ENCODE measurements at regions not wholly inside any gene's neighbourhood (a gene's known extent, or its start where the extent isn't known, plus 50 kb on each side); places are given as distances from the start of the nearest gene placed in this dataset.
"Not testable (repeated sequence)": the region's sequence is repeated elsewhere in the genome, so short reads cannot be mapped to it uniquely, and the experiment has no call there.

GRCh38 chr2:174673440-174673839 lies 75.8 kb upstream of the WIPF1 start:
- ChIA-PET CTCF (no interaction called here), POLR2A (no interaction called here)
- no peak overlapping the region for H3K27ac Mint-ChIP-seq
- H3K27me3 Mint-ChIP-seq (ENCODE audit: low read depth) = peaks cover 6% of the 10 kb centered on the region
- peaks cover 28% of the 10 kb centered on the region for H3K36me3 Mint-ChIP-seq
- no peak overlapping the region for H3K4me3 Mint-ChIP-seq
- no peak for TF ChIP-seq CREB1 (CRISPR knock-in tag; IDR thresholded peaks at IDR 0.05)
- no peak for TF ChIP-seq E2F4 (CRISPR knock-in tag; IDR thresholded peaks at IDR 0.05; ENCODE audit: borderline replicate concordance, low read depth)
- TF ChIP-seq, protein P1, sequence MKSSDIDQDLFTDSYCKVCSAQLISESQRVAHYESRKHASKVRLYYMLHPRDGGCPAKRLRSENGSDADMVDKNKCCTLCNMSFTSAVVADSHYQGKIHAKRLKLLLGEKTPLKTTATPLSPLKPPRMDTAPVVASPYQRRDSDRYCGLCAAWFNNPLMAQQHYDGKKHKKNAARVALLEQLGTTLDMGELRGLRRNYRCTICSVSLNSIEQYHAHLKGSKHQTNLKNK (CRISPR knock-in tag; IDR thresholded peaks at IDR 0.05) = no peak
- TF ChIP-seq CREM (CRISPR knock-in tag; IDR thresholded peaks at IDR 0.05) = no peak
- no peak for TF ChIP-seq ZNF138 (CRISPR knock-in tag; conservative IDR thresholded peaks at IDR 0.05)
- TF ChIP-seq ZNF121 (CRISPR knock-in tag; IDR thresholded peaks at IDR 0.05) = no peak
- no peak for TF ChIP-seq HMGXB4 (CRISPR knock-in tag; IDR thresholded peaks at IDR 0.05)
- TF ChIP-seq, protein P2, sequence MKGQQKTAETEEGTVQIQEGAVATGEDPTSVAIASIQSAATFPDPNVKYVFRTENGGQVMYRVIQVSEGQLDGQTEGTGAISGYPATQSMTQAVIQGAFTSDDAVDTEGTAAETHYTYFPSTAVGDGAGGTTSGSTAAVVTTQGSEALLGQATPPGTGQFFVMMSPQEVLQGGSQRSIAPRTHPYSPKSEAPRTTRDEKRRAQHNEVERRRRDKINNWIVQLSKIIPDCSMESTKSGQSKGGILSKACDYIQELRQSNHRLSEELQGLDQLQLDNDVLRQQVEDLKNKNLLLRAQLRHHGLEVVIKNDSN (CRISPR knock-in tag; IDR thresholded peaks at IDR 0.05) = no peak
- no peak for TF ChIP-seq JUN (CRISPR knock-in tag; IDR thresholded peaks at IDR 0.05)
- TF ChIP-seq EMX1 (CRISPR knock-in tag; IDR thresholded peaks at IDR 0.05) = no peak
- TF ChIP-seq HMGA2 (CRISPR knock-in tag; IDR thresholded peaks at IDR 0.05) = no peak
- TF ChIP-seq NR3C1 (CRISPR knock-in tag; conservative IDR thresholded peaks at IDR 0.05; ENCODE audit: low read depth) = no peak
- TF ChIP-seq, protein P3, sequence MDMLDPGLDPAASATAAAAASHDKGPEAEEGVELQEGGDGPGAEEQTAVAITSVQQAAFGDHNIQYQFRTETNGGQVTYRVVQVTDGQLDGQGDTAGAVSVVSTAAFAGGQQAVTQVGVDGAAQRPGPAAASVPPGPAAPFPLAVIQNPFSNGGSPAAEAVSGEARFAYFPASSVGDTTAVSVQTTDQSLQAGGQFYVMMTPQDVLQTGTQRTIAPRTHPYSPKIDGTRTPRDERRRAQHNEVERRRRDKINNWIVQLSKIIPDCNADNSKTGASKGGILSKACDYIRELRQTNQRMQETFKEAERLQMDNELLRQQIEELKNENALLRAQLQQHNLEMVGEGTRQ (CRISPR knock-in tag; IDR thresholded peaks at IDR 0.05) = no peak
- H3K9me3 Mint-ChIP-seq = peaks cover 35% of the 10 kb centered on the region
- no peak for ATAC-seq
- no peaks in the 10 kb centered on the region for H3K4me1 Mint-ChIP-seq
- no peak for DNase-seq (ENCODE audit: low spot score)

- H3K4me3 Mint-ChIP-seq; DNase-seq (ENCODE audit: low spot score); POLR2A ChIA-PET; CTCF ChIA-PET; ATAC-seq; H3K27ac Mint-ChIP-seq; H3K27me3 Mint-ChIP-seq (ENCODE audit: low read depth): not testable (repeated sequence)
- Mint-ChIP-seq H3K9me3 (peaks cover 35% of the 10 kb centered on the region), H3K4me1 (peaks cover 12% of the 10 kb centered on the region), H3K36me3 (peaks cover 28% of the 10 kb centered on the region)
Measured at GRCh38 chr2:174671532-174671931, 73.9 kb upstream of the WIPF1 start.

DNA sequence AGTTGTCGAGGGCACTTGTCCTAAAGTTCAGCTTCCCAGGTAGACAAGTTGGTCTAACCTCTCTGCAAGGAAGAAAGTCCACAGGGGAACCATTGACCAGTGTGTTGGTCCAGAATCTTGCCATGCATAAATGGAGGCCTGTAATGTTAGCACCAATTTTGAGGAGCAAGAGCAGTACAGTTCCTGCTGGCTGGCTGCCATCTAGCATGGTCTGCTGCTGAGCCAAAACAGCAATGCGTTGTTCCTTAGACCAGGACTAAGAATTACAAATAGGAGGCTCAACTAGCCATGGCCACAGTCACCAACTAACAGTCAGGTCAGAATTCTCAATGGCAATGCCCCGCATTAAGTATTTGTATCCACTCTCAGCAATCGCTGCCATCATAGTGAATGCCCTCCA lies 72.8 kb upstream of the WIPF1 start:
- Mint-ChIP-seq H3K27me3 (ENCODE audit: low read depth) (peaks cover 6% of the 10 kb centered on the region; the same call in 1 of the 2 replicates), H3K9me3 (peaks cover 35% of the 10 kb centered on the region), H3K27ac (no peak overlapping the region), H3K4me3 (no peak overlapping the region), H3K36me3 (peaks cover 28% of the 10 kb centered on the region), H3K4me1 (peaks cover 12% of the 10 kb centered on the region)
- ChIA-PET CTCF (no interaction called here), POLR2A (no interaction called here)
- ATAC-seq = no peak
- DNase-seq (ENCODE audit: low spot score) = no peak
- TF ChIP-seq SOX15 (CRISPR knock-in tag; IDR thresholded peaks at IDR 0.05) (no peak), SP1 (CRISPR knock-in tag; conservative IDR thresholded peaks at IDR 0.05) (no peak), KAT7 (CRISPR knock-in tag; IDR thresholded peaks at IDR 0.05; ENCODE audit: borderline replicate concordance) (no peak), STAT6 (CRISPR knock-in tag; conservative IDR thresholded peaks at IDR 0.05; ENCODE audit: low read depth) (no peak), AR (CRISPR knock-in tag; IDR thresholded peaks at IDR 0.05) (no peak), FOXJ3 (CRISPR knock-in tag; IDR thresholded peaks at IDR 0.05; ENCODE audit: borderline replicate concordance) (no peak), JUN (CRISPR knock-in tag; IDR thresholded peaks at IDR 0.05) (no peak)
- TF ChIP-seq, protein P4, sequence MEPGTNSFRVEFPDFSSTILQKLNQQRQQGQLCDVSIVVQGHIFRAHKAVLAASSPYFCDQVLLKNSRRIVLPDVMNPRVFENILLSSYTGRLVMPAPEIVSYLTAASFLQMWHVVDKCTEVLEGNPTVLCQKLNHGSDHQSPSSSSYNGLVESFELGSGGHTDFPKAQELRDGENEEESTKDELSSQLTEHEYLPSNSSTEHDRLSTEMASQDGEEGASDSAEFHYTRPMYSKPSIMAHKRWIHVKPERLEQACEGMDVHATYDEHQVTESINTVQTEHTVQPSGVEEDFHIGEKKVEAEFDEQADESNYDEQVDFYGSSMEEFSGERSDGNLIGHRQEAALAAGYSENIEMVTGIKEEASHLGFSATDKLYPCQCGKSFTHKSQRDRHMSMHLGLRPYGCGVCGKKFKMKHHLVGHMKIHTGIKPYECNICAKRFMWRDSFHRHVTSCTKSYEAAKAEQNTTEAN (CRISPR knock-in tag; IDR thresholded peaks at IDR 0.05) = no peak
- TF ChIP-seq, protein P3 (CRISPR knock-in tag; IDR thresholded peaks at IDR 0.05) = no peak

All from WTC11 (cell line).